Mesenchymal stem cell (in vitro differentiated cells and primary cell): ENCODE measurements at regions not wholly inside any gene's neighbourhood (a gene's known extent, or its start where the extent isn't known, plus 50 kb on each side); places are given as distances from the start of the nearest gene placed in this dataset.

Experiments
- DNase-seq: peaks from one replicate; pipeline ENCODE4 v3.0.0-alpha.2; 2013
- H2AFZ ChIP-seq: one replicate; pipeline ENCODE4 v1.6.1; 2013; ENCODE audit warnings: low read depth, mild to moderate bottlenecking, control low read depth, inconsistent platforms, low read length, moderate library complexity
- H2AK5ac ChIP-seq: 2 replicates; pipeline ENCODE4 v1.6.1; 2013; ENCODE audit warnings: low read length, moderate library complexity, mild to moderate bottlenecking, inconsistent platforms; ENCODE audit not compliant: severe bottlenecking
- H2BK120ac ChIP-seq: one replicate; pipeline ENCODE4 v1.6.1; 2013; ENCODE audit warnings: low read depth, mild to moderate bottlenecking, inconsistent platforms, low read length, moderate library complexity
- H2BK12ac ChIP-seq, 2 experiments: one replicate each; pipeline ENCODE4 v1.6.1; 2013; ENCODE audit warnings: inconsistent platforms in 2 of 2, low read length in 2 of 2, mild to moderate bottlenecking in 2 of 2, moderate library complexity in 2 of 2, control low read depth in 1 of 2
- H2BK15ac ChIP-seq: one replicate; pipeline ENCODE4 v1.6.1; 2013; ENCODE audit warnings: mild to moderate bottlenecking, low read depth, inconsistent platforms; ENCODE audit not compliant: poor library complexity, severe bottlenecking
- H2BK5ac ChIP-seq: 2 replicates; pipeline ENCODE4 v1.6.1; 2013; ENCODE audit warnings: low read depth, mild to moderate bottlenecking, low read length, control low read depth, inconsistent platforms; ENCODE audit not compliant: poor library complexity, severe bottlenecking
- H3K14ac ChIP-seq, 2 experiments: one replicate each; pipeline ENCODE4 v1.6.1; 2013; ENCODE audit warnings: inconsistent platforms in 2 of 2, low read length in 2 of 2, control low read depth in 1 of 2, mild to moderate bottlenecking in 1 of 2, moderate library complexity in 1 of 2
- H3K18ac ChIP-seq, 2 experiments: one replicate each; pipeline ENCODE4 v1.6.1; 2013; ENCODE audit warnings: inconsistent platforms in 2 of 2, low read length in 2 of 2, control low read depth in 1 of 2, low read depth in 1 of 2, mild to moderate bottlenecking in 1 of 2
- H3K23ac ChIP-seq, 2 experiments: one replicate each; pipeline ENCODE4 v1.6.1; 2013; ENCODE audit warnings: inconsistent platforms in 2 of 2, low read length in 2 of 2, mild to moderate bottlenecking in 2 of 2, moderate library complexity in 2 of 2, control low read depth in 1 of 2
- H3K27ac ChIP-seq: 2 replicates; pipeline ENCODE4 v1.5.1; 2013; ENCODE audit warnings: mild to moderate bottlenecking, moderate library complexity, low read length, control low read depth, inconsistent platforms; ENCODE audit not compliant: poor library complexity, severe bottlenecking
- H3K27me3 ChIP-seq, 2 experiments: 2 replicates each; pipeline versions ENCODE4 v1.6.1 to v1.7.0; 2013; ENCODE audit warnings: low read length in 2 of 2, mild to moderate bottlenecking in 2 of 2, moderate library complexity in 2 of 2, control low read depth in 1 of 2, inconsistent platforms in 1 of 2; ENCODE audit not compliant: control insufficient read depth in 1 of 2, insufficient read depth in 1 of 2
- H3K36me3 ChIP-seq, 2 experiments: 2 replicates each; pipeline versions ENCODE4 v1.6.1 to v1.7.0; 2013; ENCODE audit warnings: low read length in 2 of 2, control low read depth in 1 of 2, inconsistent platforms in 1 of 2, low read depth in 1 of 2, mild to moderate bottlenecking in 1 of 2; ENCODE audit not compliant: insufficient read depth in 2 of 2, control insufficient read depth in 1 of 2
- H3K4ac ChIP-seq, 2 experiments: one replicate each; pipeline ENCODE4 v1.6.1; 2013; ENCODE audit warnings: inconsistent platforms in 2 of 2, low read length in 2 of 2, mild to moderate bottlenecking in 2 of 2, moderate library complexity in 2 of 2, control low read depth in 1 of 2, low read depth in 1 of 2
- H3K4me1 ChIP-seq: 2 replicates; pipeline ENCODE4 v1.6.1; 2013; ENCODE audit warnings: low read depth, low read length, control low read depth; ENCODE audit not compliant: control insufficient read depth, insufficient read depth
- H3K4me2 ChIP-seq: 2 replicates; pipeline ENCODE4 v1.6.1; 2013; ENCODE audit warnings: low read length, mild to moderate bottlenecking, inconsistent platforms; ENCODE audit not compliant: poor library complexity, severe bottlenecking
- H3K4me3 ChIP-seq, 2 experiments: 2 replicates each; pipeline versions ENCODE4 v1.5.1 to v1.7.0; 2013; ENCODE audit warnings: low read length in 2 of 2, mild to moderate bottlenecking in 2 of 2, control low read depth in 1 of 2, low read depth in 1 of 2; ENCODE audit not compliant: insufficient read depth in 1 of 2
- H3K79me1 ChIP-seq: replicated peaks from 2 replicates; pipeline ENCODE4 v1.6.1; 2013; ENCODE audit warnings: mild to moderate bottlenecking, control low read depth, low read length, inconsistent platforms; ENCODE audit not compliant: poor library complexity, severe bottlenecking
- H3K9ac ChIP-seq: 2 replicates; pipeline ENCODE4 v1.7.0; 2013; ENCODE audit warnings: mild to moderate bottlenecking, low read length, moderate library complexity
- H3K9me3 ChIP-seq: 2 replicates; pipeline ENCODE4 v1.7.0; 2013; ENCODE audit warnings: mild to moderate bottlenecking, low read length; ENCODE audit not compliant: control insufficient read depth
- H4K8ac ChIP-seq: one replicate; pipeline ENCODE4 v1.6.1; 2013; ENCODE audit warnings: inconsistent platforms, mild to moderate bottlenecking, low read length, moderate library complexity
- H4K91ac ChIP-seq: one replicate; pipeline ENCODE4 v1.6.1; 2013; ENCODE audit warnings: mild to moderate bottlenecking, low read length, inconsistent platforms
- WGBS: methylation state at CpG from one replicate; pipeline ENCODE4 v1.1.7; 2013; ENCODE audit warnings: mixed read lengths; 5-methylcytosine and 5-hydroxymethylcytosine counted together

DNA sequence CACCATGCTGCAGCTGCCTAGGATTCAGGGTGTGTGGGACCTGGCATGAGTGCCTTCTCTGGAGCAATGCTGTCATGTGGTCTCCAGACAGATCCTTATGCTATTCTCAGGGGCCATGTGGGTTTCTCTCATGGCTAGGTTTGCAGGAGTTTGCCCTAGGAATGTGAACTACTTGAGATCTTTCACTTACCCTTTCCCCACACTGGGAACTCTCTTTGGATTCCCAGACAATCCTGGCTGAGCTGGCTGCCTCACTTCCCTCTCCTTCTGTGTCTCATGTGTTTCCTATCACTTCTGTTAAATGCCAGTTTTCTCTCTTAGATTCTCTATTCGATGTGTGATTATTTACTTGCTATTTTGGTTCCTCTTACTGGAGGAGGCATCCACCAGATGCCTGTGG lies 270.2 kb upstream of the RASA1 start:
- H2BK12ac ChIP-seq = no peak overlapping the region
- no peak overlapping the region for H3K14ac ChIP-seq
- DNase-seq = peak; percentile 63
- no peak overlapping the region for H2AFZ ChIP-seq
- H3K4me3 ChIP-seq = no peak overlapping the region
- H4K8ac ChIP-seq = no peak overlapping the region
- H2BK15ac ChIP-seq = no peak overlapping the region
- H3K27me3 ChIP-seq = no peaks in the 10 kb centered on the region
- no peak overlapping the region for H3K4me2 ChIP-seq
- H3K36me3 ChIP-seq = no peaks in the 10 kb centered on the region
- H3K23ac ChIP-seq = no peak overlapping the region
- no peak overlapping the region for H2BK120ac ChIP-seq
- no CpG with 5 or more reads among the region's 1 CpG for WGBS
- no peak overlapping the region for H3K9ac ChIP-seq
- H3K18ac ChIP-seq = no peak overlapping the region
- H2AK5ac ChIP-seq = no peak overlapping the region
- H3K27ac ChIP-seq = peak overlapping the region; percentile 14
- no peaks in the 10 kb centered on the region for H3K9me3 ChIP-seq
- H2BK5ac ChIP-seq = no peak overlapping the region
- no peak overlapping the region for H4K91ac ChIP-seq
- no peak overlapping the region for H3K4ac ChIP-seq
- peaks cover 7% of the 10 kb centered on the region for H3K4me1 ChIP-seq
- no peaks in the 10 kb centered on the region for H3K79me1 ChIP-seq

DNA sequence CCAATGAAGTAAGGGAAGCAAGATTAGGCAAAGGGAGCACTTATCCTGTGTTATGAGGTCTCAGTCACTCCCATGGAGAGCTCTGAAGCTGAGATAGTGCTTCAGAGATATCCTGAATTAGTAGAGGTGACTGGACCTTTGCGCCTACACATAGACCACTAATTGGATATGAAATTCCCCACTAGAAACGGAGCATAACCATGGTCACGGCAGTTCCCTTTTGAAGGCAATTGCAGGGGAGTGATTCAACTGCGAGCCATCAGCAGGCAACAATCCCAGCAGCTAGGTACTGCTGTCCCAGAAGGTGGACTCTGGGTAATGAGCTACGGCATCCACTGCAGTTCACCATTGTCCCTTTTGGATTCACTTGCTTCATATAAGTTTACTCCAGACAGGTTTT lies 267.7 kb upstream of the RASA1 start:
- Histone ChIP-seq H3K9me3 (no peaks in the 10 kb centered on the region), H3K4me2 (peak overlapping the region; percentile 21), H2AFZ (no peak overlapping the region), H3K14ac (no peak overlapping the region), H2AK5ac (no peak overlapping the region), H3K9ac (no peak overlapping the region), H2BK12ac (peak overlapping the region in 1 of 2 experiments; percentile 18), H3K4me1 (peaks cover 7% of the 10 kb centered on the region), H3K4ac (no peak overlapping the region), H2BK15ac (no peak overlapping the region), H3K18ac (no peak overlapping the region), H3K23ac (no peak overlapping the region), H3K27me3 (no peaks in the 10 kb centered on the region), H3K27ac (peak overlapping the region; percentile 45), H4K91ac (no peak overlapping the region), H2BK120ac (no peak overlapping the region), H3K36me3 (no peaks in the 10 kb centered on the region), H4K8ac (no peak overlapping the region), H2BK5ac (no peak overlapping the region), H3K79me1 (no peaks in the 10 kb centered on the region), H3K4me3 (no peak overlapping the region)
- no peak for DNase-seq
- WGBS = 83% methylated on average over 5 of the region's 5 CpGs

DNA sequence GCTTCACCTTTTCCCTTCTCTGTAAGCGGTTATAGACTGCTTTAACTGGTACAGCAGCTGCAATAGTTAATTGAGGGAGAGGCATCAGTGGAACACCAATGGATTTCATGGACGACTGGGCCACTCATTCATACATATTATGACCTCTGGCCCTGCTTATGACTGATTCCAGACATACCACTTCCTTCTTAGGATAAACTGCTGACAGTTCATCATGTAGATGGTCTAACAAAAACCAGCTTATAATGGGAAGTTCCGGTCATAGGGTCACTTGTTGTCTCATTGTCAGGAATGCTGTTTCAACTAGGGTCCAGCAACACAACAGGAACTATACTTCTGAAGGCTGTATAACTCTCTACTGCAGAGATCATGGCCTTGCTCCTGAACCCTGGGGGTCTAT lies 265.2 kb upstream of the RASA1 start:
- Histone ChIP-seq H2BK5ac (no peak overlapping the region), H3K9ac (no peak overlapping the region), H3K23ac (no peak overlapping the region), H2BK120ac (no peak overlapping the region), H3K4me1 (peaks cover 8% of the 10 kb centered on the region), H2AK5ac (no peak overlapping the region), H4K91ac (no peak overlapping the region), H3K4me3 (no peak overlapping the region), H3K4ac (no peak overlapping the region), H3K4me2 (no peak overlapping the region), H3K79me1 (no peaks in the 10 kb centered on the region), H2BK12ac (no peak overlapping the region), H2AFZ (no peak overlapping the region), H3K18ac (peak overlapping the region in 1 of 2 experiments; percentile 49), H3K14ac (no peak overlapping the region), H3K27me3 (no peaks in the 10 kb centered on the region), H3K9me3 (no peaks in the 10 kb centered on the region), H3K36me3 (no peaks in the 10 kb centered on the region), H4K8ac (no peak overlapping the region), H2BK15ac (peak overlapping the region; percentile 4), H3K27ac (peak overlapping the region; percentile 67)
- DNase-seq = no peak
- 59% methylated on average over 3 of the region's 3 CpGs for WGBS

- H3K4me3 ChIP-seq = no peak overlapping the region
Measured at GRCh38 chr5:87004101-87004500, 263.6 kb upstream of the RASA1 start.

More at GRCh38 chr5:87004101-87004500, 263.6 kb upstream of the RASA1 start:
- Histone ChIP-seq H3K4me1 (peaks cover 8% of the 10 kb centered on the region), H2BK120ac (no peak overlapping the region), H3K4me2 (no peak overlapping the region), H2AK5ac (peak overlapping the region; percentile 89), H3K27ac (no peak overlapping the region), H3K36me3 (no peaks in the 10 kb centered on the region), H3K27me3 (no peaks in the 10 kb centered on the region), H4K8ac (no peak overlapping the region), H3K9me3 (no peaks in the 10 kb centered on the region), H2BK5ac (no peak overlapping the region), H3K23ac (no peak overlapping the region), H3K14ac (no peak overlapping the region), H2AFZ (no peak overlapping the region), H2BK15ac (no peak overlapping the region), H4K91ac (no peak overlapping the region), H3K79me1 (no peaks in the 10 kb centered on the region), H3K9ac (no peak overlapping the region), H3K18ac (no peak overlapping the region), H2BK12ac (no peak overlapping the region), H3K4ac (no peak overlapping the region)
- 94% methylated on average over 3 of the region's 3 CpGs for WGBS
- DNase-seq = no peak
